HG03039 (cell line): ENCODE measurements at regions not wholly inside any gene's neighbourhood (a gene's known extent, or its start where the extent isn't known, plus 50 kb on each side); places are given as distances from the start of the nearest gene placed in this dataset.
A peak's percentile ranks its signal among the peaks of the same experiment; 100 is the strongest.

ENCODE experiments used
- ATAC-seq: cut with Tn5 transposase; IDR thresholded peaks from one replicate; pipeline ENCODE4 v1.9.1; 2021; ENCODE audit warnings: mild to moderate bottlenecking, moderate library complexity; ENCODE audit not compliant: unreplicated experiment

DNA sequence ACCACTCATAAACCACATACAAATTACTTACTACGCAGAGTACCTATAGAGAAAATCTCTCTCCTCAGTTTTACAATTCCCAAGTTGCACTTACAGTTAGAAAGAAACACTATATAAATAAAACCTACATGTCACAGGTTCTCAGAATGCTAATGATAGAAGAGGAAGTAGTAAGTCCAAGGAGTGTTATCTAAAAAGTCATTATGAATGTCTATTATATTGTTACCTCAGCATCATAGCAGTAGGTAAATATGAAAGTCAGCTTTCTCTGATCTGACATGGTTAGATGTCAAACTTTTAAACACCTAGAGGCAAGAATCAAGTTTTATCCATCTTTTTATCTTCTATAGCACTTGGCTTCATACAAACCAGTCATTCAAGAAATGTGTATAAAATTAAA is 163.2 kb upstream of the FAM241A start:
- no peak for ATAC-seq

DNA sequence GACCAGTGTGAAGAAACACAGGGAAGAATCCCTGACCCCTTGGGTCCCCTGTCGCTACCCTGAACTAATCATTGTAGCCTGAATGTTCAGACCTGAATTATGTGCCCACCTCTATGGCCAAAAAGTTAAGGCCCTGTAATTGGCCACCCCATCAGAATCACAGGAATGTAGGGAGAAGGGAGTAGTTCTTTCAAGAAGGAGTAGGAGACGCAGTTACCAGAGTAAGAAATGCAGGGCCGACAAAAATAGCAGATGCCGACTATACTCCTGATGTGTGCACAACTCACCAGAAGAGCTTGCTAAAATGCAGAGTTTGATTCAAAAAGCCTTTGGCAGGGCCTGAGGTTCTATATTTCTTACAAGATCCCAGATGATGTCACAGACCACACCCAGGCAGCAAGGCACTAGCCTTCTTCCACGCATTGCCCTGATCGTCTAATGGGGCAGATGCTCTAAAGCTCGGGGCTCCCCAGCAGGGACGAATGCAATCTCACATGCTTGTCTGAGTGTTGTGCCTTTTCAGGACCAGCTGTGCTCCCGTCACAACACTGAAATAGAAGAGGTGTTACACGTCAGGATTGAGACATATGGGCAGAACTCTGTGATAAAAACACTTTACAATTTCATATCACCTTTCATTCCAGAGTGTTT is 161.0 kb upstream of the FAM241A start:
- ATAC-seq, result no peak

DNA sequence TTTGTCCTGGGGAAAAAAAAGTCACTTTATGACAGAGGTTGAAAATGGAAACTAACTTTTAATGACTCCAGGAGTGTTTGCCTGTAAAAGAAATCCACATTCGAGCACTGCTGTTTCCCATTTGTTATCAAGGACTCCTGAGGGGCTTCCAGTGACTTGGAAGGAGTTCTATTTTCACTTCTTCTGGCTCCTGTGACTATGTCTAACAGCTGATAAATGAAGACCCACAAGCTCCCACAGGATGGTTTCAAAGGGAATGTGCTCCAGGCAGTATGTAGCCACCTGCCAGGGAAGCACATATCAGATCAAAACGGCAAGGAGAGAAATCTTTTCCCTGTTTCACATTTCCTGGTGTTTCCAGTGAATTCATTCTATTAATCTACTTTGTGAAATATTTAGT is 159.8 kb upstream of the FAM241A start:
- ATAC-seq, result no peak

DNA sequence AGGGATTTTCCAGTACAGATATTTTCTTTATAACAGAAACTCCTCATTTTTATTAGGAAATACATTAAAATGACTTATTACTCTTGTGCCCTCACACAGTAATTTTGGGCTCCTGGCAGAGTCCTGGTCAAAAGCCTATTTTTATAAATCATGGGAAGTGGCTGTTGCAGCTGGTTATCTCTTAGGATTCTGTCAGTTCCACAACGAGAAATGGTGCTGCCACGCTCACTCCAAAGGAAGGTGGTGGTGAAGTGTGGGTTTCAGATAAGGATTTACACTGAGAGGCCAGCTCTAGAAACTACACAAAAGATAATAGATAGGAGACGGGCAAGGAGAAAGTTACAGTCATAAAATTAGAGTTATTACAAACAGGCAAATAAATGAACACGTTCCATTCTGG is 159.2 kb upstream of the FAM241A start:
- ATAC-seq, result no peak

DNA sequence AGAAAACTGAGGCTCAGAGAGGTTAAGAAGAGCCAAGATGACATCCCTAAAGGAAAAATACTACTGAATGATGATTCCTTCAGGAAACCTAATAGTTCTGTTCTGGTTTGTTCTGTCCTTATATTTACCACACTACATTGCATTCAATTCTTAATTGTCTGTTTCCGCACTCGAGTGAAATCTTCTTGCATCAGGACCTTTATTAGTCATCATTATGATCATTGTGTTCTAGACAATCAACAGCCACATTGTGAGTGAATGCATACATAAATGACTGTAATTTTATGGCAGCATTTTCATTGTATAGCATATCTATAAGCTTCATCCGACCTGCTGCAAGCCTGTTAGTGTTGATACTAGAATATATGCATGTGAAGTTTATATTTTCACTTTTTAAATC is 156.7 kb upstream of the FAM241A start:
- no peak for ATAC-seq

DNA sequence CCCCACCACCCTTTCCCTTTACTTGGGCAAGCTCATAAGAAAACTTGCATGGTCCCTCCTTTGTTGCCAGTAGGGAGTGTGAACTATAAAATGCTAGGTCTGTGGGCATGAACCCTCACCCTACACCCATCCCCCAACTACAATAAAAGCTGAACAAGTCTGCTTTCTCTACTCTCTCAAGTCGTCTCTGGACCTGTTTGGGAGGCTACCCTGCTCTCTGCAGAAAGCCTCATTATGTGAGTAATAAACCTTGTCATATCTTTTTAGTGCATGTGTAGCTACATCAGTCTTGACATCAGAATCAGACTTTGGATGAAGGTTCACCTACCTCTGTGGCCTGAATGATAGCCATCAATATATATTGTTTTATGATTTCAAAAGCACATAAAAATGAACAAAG is 155.4 kb upstream of the FAM241A start:
- no peak for ATAC-seq

DNA sequence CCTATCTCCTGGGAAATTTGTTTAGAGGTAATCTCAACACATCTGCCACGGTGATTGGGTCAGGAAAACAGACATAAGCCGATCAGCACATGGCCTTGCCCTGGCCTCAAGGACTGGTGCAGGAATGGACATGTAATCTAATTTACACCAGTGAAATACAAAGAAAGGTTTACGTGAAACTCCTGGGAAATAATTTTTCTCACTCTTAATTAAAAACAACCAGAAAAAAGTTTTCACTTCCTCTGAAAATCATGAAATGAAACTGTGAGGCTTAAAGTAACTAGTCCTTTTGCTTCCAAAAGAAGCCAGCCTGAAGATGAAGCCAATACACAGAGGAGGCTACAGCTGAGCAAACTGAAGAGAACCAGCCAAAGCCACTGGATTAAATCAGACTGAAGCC is 154.1 kb upstream of the FAM241A start:
- ATAC-seq, result peak; percentile 93

DNA sequence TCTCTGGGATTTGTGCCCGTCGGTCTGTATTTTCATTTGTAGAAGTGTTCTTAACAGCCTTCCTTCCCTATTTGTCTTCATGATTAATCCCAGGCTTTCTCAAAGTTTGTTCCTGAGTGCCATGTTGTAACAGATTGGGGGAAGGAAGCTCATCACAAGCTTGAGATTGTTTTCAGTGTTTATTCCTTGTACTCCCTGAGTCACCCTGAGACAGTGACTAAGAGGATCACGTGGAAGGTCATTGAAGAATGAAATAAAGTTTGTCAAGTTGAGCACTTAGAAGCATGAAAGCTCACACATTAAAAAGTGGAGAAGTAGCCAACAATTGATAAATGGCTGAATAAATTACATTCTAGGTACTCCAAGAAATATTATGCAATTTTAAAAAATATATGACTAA is 153.5 kb upstream of the FAM241A start:
- ATAC-seq, result peak; percentile 41

DNA sequence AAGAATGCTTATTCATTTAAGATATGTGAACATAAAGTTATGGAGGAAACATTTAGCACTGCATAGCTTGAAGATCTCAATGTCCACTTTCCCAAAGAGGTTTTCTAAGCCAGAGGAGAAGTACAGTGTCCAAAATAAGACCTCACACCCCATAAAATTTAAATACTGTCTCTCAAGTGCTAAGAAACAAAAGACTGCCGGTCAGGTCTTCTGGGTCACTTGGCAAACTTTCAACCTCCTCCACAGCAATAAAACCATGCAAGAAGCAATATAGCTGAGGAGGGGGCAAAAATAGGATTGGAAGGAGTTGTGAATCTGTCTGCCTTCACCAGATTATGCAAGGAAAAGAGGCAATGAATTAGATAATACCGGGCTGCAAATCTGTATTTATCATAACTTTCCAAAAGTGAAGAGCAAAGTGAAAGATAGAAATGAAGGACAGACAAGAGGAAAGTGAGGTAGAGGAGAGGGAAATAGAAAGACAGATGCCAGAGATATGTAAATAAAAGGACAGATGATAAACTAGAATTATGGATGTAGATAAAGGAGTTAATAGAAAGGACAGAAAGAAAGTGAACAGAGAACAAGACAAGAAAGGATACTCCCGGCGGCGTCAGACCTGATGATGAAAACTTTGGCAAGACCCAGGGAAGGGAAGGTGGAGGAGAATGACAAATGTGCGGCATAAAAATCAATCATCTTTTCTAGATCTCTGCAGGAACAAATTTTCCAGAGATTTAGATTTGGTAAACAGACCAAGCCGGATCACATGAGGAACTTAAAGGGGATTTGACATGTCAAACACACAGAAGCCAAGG is 152.7 kb upstream of the FAM241A start:
- no peak for ATAC-seq

DNA sequence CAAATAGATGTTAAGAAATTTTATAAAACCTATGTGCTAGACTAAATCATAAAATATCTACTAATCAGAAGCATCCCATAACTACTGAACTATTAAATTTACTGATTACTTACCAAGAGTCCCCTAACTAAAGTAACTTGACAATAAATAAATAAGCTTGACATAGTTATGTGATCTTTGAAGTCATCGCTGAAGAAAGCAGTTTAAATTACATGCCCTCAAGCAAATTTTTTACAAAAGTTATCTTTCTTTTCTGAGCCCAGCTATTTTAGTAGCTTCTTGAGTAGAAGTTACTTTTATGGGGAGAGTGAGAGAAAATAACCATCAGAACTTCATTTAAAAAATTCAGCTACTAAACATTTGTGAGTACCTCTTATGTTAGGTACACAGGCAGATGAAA is 150.9 kb upstream of the FAM241A start:
- ATAC-seq, result no peak

DNA sequence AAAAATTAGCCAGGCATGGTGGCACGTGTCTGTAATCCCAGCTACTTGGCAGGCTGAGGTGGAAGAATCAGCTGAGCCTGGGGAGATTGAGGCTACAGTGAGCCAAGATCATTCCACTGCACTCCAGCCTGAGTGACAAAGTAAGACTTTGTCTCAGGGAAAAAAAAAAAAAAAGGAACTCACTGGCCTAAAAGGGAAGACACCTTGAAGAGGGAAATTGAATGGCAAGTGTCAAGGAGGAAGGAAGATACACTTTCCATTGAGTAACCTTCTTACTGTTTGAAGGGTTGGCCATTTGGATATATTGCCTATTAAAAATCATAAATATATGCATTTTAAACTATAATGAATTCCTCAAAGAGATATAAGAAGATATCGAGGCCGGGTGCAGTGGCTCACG is 147.5 kb upstream of the FAM241A start:
- no peak for ATAC-seq

DNA sequence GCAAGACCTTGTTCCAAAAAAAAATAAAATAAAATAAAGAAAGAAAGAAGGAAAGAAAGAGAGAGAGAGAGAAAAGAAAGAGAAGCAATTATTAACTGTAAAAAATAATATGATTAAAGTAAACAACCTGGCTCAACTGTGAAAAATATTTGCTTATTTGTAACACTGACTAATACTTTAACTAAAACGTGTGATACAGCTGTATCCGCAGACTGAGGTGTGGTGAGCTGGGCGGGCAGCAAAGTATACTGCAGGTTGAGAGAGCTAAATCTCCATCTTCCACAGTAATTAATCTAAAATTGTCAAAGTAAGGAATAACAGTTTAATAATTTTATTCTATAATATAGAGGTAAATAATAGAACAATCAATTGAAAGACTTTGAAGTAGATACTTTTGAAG is 145.5 kb upstream of the FAM241A start:
- no peak for ATAC-seq

DNA sequence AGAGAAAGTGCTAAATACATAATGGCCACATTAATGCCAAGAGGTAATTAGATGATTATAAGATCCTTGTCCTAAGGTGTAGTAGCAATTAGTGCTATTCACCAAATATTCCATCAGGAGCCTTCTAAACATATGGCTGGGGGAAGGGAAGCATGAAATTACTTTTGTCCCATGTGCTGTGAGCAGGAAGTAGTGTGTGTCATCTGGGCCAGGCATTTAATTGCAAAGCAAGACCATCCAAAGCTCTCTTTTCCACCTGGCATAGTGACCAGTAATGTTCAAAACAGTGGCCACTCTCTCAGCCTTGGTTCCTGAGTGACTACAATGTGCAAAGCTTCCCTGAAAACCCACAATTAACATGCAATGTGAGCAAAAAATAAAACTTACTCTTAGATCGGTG is 144.2 kb upstream of the FAM241A start:
- no peak for ATAC-seq

DNA sequence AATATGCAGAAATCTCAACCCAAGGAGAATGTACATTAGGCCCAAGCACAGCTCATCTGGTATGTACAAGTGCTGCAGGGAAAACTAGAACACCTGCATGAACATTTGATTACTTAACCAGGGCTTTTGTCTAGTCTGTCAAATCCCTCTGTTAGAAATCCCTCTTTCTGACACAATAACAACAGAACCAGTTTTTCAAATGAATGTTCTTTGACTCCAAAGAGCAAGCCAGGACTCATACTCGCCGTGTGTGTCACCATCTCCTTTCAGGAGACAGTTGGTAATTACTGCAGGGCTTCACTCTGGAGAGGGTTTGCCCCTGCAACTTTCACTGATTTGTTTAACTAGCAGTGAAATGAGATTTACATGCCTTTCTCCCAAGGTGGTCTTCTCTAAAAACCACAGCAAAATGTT is 143.0 kb upstream of the FAM241A start:
- ATAC-seq, result no peak

DNA sequence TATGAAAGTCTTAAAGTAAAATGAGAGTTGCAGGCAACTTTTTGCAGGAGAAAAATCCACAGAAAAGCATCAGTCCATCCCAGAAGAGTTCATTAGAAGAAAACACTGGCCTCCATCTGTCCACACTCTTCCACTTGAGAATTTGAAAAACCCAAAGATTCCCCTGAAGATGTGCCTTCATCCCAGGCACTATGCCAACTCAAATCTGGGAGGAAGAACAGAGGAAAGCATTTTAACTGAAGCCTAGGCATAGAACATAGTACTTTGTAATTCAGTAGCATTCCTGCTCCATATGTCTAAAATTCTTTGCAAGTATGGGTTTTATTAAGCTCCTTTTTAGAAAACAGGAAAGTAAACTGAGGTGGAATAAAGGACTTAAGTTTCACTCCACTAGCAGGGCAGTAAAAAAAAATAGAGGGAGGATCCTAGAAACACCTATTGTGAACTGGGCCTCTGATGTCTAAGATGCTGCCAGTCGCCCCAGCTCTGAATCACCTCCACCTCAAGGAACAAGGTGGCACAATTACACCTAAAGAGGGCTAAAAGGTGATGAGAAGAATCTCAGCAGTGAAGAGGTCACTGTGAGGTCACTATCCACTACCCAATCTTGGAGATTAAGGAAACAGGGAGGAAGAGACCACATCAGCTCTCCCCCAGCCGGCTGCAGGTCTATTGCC is 141.9 kb upstream of the FAM241A start:
- ATAC-seq, result no peak

DNA sequence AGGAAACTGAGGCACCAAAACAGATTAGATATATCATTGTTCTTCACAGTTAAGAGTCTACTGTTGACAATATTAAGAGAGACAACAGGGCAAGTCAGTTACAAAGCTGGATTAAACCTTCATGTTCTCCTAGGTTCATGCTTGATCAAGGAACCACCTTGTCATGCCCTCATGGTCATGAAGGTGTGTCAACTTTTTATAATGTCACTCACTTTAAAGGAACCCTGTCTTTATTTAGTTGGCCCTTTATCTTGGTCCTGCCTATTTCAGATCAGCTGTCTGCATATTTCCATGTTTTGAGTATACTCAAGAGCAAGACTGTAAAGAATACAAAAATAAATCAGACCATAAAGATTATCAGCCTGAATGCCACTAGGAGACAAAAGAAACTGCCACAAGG is 140.2 kb upstream of the FAM241A start:
- no peak for ATAC-seq

DNA sequence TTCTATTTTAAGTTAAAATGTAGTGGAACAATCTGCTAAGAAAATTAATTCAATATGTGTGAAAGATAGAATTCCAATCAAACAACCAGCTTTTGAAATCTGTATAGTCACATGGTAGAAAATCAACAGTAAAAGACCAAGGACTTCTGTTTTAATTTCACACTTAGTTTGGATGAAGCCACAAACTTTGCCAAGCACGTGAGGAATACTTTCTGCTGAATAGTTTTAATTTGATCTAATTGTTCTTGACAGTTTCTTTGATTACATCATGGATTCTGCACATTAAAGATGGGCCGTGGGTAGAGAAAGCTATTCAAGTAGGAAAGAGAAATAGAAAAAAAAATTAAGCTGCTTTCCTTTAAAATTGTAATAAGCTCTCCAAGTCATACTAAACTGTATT is 137.9 kb upstream of the FAM241A start:
- ATAC-seq, result no peak

DNA sequence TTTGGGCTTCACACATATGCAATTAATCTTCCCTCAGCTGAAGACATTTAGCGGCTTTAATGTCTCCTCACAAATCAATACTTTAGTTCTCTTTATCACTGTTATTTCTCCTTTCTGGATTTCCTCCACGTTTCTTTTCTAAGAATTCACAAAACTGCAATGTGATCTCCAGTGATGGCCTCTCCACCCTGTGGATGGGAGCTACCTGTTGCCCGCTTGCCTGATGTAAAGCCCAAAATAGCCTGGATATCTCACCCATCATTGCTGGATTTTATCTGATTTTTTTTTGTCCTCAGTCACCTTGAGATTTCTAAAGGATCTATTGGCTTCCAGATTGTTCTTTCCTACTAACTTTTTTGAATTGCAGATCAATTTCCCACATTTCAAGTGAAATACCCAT is 129.3 kb upstream of the FAM241A start:
- ATAC-seq, result no peak

DNA sequence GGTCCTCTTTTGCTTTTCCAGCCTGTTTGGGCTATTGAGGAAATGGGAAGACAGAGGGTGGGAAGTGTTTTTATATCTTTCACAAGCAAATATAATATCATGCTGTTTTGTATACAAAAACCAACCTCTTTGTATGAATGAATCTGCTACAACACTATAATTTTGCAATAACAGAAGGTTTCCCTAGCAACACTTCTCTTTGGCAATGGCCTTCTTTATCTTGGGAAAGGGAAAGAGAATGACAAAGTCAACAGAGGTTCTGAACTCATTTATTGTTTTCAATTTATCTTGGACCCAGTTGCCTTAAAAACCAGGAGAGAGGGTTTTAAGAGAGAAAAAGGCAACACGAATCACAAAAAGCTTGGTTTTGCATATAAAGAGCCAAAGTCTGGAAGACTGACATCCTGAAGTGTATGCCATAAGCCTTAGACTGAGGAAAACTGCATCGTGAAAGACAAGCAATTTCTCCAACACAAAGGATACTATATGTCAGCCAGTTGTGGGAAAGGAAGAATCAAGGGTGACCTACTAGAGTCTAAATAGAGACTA is 121.8 kb upstream of the FAM241A start:
- no peak for ATAC-seq

DNA sequence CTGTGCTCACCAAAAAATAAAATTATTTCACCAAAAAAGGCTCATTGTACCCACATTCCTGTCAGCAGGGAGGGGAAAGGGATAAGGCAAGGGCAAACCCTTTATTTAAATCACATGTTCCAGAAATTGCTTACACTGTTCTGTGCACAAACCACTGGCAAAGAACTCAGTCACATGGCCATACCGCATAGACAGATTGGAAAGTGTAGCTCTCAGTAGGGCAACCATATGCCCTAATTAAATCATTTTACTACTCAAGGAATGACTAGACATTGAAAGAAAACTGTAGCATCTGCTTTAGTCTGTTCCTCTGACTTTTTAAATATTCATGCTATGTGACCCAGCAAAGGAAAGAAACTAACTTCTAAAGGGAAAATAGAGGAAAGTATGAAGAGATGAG is 119.2 kb upstream of the FAM241A start:
- ATAC-seq, result no peak

DNA sequence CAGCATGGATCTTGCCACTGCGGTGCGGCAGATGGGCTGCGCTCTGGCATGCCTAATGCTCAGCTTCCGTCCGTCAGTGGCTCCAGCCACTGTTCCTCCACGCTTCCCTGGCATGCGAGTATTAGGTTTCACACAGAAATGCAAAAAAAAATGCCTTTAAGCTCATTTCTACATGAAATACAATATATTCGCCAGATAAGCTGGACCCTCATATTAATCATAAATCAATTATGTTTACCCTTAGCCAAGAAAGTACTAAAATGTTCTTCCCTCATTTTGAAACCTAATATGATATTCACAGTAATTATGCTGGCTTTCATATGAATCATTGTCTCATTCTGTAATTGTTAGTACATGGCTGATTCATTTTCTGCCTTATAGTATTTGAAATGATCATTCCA is 115.5 kb upstream of the FAM241A start:
- no peak for ATAC-seq
